Glutamatergic neuron (in vitro differentiated cells): ENCODE measurements at regions not wholly inside any gene's neighbourhood (a gene's known extent, or its start where the extent isn't known, plus 50 kb on each side); places are given as distances from the start of the nearest gene placed in this dataset.
"Not testable (repeated sequence)": the region's sequence is repeated elsewhere in the genome, so short reads cannot be mapped to it uniquely, and the experiment has no call there.

ENCODE experiments used
- DNase-seq: peaks from one replicate; pipeline ENCODE4 v3.0.0; 2022
- H3K27ac Mint-ChIP-seq: one replicate; pipeline ENCODE4 v1.8.0; 2020; ENCODE audit warnings: mild to moderate bottlenecking, mixed read lengths, inconsistent platforms; ENCODE audit not compliant: unreplicated experiment
- H3K27me3 Mint-ChIP-seq: one replicate; pipeline ENCODE4 v1.8.0; 2020; ENCODE audit warnings: mild to moderate bottlenecking, moderate library complexity, mixed read lengths, inconsistent platforms; ENCODE audit not compliant: unreplicated experiment
- H3K36me3 Mint-ChIP-seq: one replicate; pipeline ENCODE4 v1.8.0; 2020; ENCODE audit warnings: mild to moderate bottlenecking, mixed read lengths, inconsistent platforms; ENCODE audit not compliant: unreplicated experiment
- H3K4me1 Mint-ChIP-seq: one replicate; pipeline ENCODE4 v1.8.0; 2020; ENCODE audit warnings: mild to moderate bottlenecking, low read depth, mixed read lengths, inconsistent platforms; ENCODE audit not compliant: unreplicated experiment
- H3K4me3 Mint-ChIP-seq: one replicate; pipeline ENCODE4 v1.8.0; 2020; ENCODE audit warnings: mild to moderate bottlenecking, mixed read lengths, inconsistent platforms; ENCODE audit not compliant: unreplicated experiment
- H3K9me3 Mint-ChIP-seq: one replicate; pipeline ENCODE4 v1.8.0; 2020; ENCODE audit warnings: mild to moderate bottlenecking, moderate library complexity, mixed read lengths, inconsistent platforms; ENCODE audit not compliant: unreplicated experiment
- CTCF ChIP-seq: fragments of 200-600 bp; sonication (generic); IDR thresholded peaks from one replicate; pipeline ENCODE4 v1.5.0; 2021; ENCODE audit not compliant: partially characterized antibody, unreplicated experiment

- Mint-ChIP-seq H3K27me3 (peaks cover 2% of the 10 kb centered on the region), H3K36me3 (peaks cover 4% of the 10 kb centered on the region), H3K27ac (no peak overlapping the region), H3K4me3 (no peak overlapping the region), H3K9me3 (peaks cover 3% of the 10 kb centered on the region), H3K4me1 (peaks cover 6% of the 10 kb centered on the region)
- no peak for TF ChIP-seq CTCF
- DNase-seq = no peak
Measured at GRCh38 chr14:83883732-83884131, 1646.2 kb upstream of the FLRT2 start.

GRCh38 chr14:83885837-83886293 is 1644.1 kb upstream of the FLRT2 start:
- no peaks in the 10 kb centered on the region for H3K27me3 Mint-ChIP-seq
- no peak overlapping the region for H3K27ac Mint-ChIP-seq
- no peak for TF ChIP-seq CTCF
- DNase-seq = no peak
- H3K9me3 Mint-ChIP-seq = peaks cover 2% of the 10 kb centered on the region
- peaks cover 6% of the 10 kb centered on the region for H3K4me1 Mint-ChIP-seq
- H3K4me3 Mint-ChIP-seq = no peak overlapping the region
- no peaks in the 10 kb centered on the region for H3K36me3 Mint-ChIP-seq

- peaks cover 3% of the 10 kb centered on the region for H3K4me1 Mint-ChIP-seq
- no peak for DNase-seq
- H3K36me3 Mint-ChIP-seq = no peaks in the 10 kb centered on the region
- no peaks in the 10 kb centered on the region for H3K27me3 Mint-ChIP-seq
- no peak overlapping the region for H3K4me3 Mint-ChIP-seq
- no peak for TF ChIP-seq CTCF
- H3K9me3 Mint-ChIP-seq = peaks cover 2% of the 10 kb centered on the region
- H3K27ac Mint-ChIP-seq = no peak overlapping the region
Measured at GRCh38 chr14:83887866-83888265, 1642.1 kb upstream of the FLRT2 start.

- H3K27ac Mint-ChIP-seq = no peak overlapping the region
- H3K9me3 Mint-ChIP-seq = no peaks in the 10 kb centered on the region
- no peaks in the 10 kb centered on the region for H3K4me1 Mint-ChIP-seq
- H3K27me3 Mint-ChIP-seq = no peaks in the 10 kb centered on the region
- DNase-seq = no peak
- no peak for TF ChIP-seq CTCF
- no peak overlapping the region for H3K4me3 Mint-ChIP-seq
- no peaks in the 10 kb centered on the region for H3K36me3 Mint-ChIP-seq
Measured at GRCh38 chr14:83893447-83893846, 1636.5 kb upstream of the FLRT2 start.

GRCh38 chr14:83894568-83894967 is 1635.4 kb upstream of the FLRT2 start:
- Mint-ChIP-seq H3K4me1 (no peaks in the 10 kb centered on the region), H3K36me3 (no peaks in the 10 kb centered on the region), H3K9me3 (no peaks in the 10 kb centered on the region), H3K27me3 (no peaks in the 10 kb centered on the region), H3K4me3 (no peak overlapping the region), H3K27ac (no peak overlapping the region)
- no peak for TF ChIP-seq CTCF
- no peak for DNase-seq

GRCh38 chr14:83898558-83898957 is 1631.4 kb upstream of the FLRT2 start:
- not testable (repeated sequence) for H3K4me3 Mint-ChIP-seq, H3K36me3 Mint-ChIP-seq, DNase-seq, H3K27me3 Mint-ChIP-seq, H3K27ac Mint-ChIP-seq, H3K4me1 Mint-ChIP-seq, H3K9me3 Mint-ChIP-seq
